HEK293T (cell line): ENCODE measurements at regions not wholly inside any gene's neighbourhood (a gene's known extent, or its start where the extent isn't known, plus 50 kb on each side); places are given as distances from the start of the nearest gene placed in this dataset.
"Not testable (repeated sequence)": the region's sequence is repeated elsewhere in the genome, so short reads cannot be mapped to it uniquely, and the experiment has no call there.

Experiments used
- ARNT ChIP-seq: fragments of 450-650 bp; IDR thresholded peaks from 2 replicates; pipeline ENCODE4 v1.6.1; 2017; ENCODE audit warnings: mild to moderate bottlenecking
- BHLHE40 ChIP-seq: fragments of 450-650 bp; IDR thresholded peaks from 2 replicates; pipeline ENCODE4 v1.6.1; 2016; ENCODE audit warnings: mild to moderate bottlenecking, moderate library complexity, borderline replicate concordance
- CTBP1 ChIP-seq: fragments of 450-650 bp; IDR thresholded peaks from 2 replicates; pipeline ENCODE4 v1.6.1; 2016; ENCODE audit warnings: borderline replicate concordance
- FOXA1 ChIP-seq: fragments of 450-650 bp; IDR thresholded peaks from 2 replicates; pipeline ENCODE4 v1.6.1; 2016; ENCODE audit warnings: mild to moderate bottlenecking
- FOXK2 ChIP-seq: fragments of 450-650 bp; IDR thresholded peaks from 2 replicates; pipeline ENCODE4 v1.6.1; 2016; ENCODE audit warnings: mild to moderate bottlenecking
- HDGF ChIP-seq: fragments of 450-650 bp; IDR thresholded peaks from 2 replicates; pipeline ENCODE4 v1.6.1; 2017; ENCODE audit warnings: antibody characterized with exemption, borderline replicate concordance
- SUZ12 ChIP-seq: fragments of 450-650 bp; IDR thresholded peaks from 2 replicates; pipeline ENCODE4 v1.6.1; 2016; ENCODE audit warnings: mild to moderate bottlenecking

DNA sequence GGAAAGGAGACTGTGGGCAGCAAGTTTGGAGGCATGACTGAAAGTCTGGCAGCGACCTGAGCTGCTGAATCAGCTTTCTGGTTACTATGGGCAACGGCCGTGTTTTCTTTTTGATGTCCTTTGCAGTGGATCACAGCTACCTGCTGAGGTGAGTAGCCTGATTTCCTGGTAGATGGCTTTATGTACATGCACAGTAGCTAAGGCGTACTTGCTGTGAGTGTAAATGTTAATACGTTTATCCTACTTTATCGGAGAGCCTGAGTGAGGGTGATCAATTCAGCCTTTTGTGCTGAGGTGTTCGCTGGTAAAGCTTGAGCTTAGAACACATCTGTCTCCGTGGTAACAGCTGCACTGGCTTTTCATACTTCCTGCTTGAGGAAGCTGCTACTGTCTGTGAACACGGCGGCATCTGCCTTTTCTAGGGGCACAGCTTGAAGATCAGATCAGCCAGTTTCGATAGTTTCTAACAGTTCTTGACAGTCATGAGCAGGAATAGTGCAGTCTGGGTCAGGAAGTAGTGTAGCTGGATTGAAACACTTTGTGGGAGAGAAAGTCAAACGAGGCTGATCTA is 129.6 kb downstream of the ART5 start:
- TF ChIP-seq BHLHE40, ARNT, FOXA1, FOXK2, SUZ12, CTBP1, HDGF: not testable (repeated sequence)
